DMS153 (cell line): ENCODE measurements at regions not wholly inside any gene's neighbourhood (a gene's known extent, or its start where the extent isn't known, plus 50 kb on each side); places are given as distances from the start of the nearest gene placed in this dataset.

ENCODE experiments used
- DNase-seq: peaks from one replicate; lab custom pipeline; 2025; lab: John Stamatoyannopoulos, UW

GRCh38 chr11:92837595-92837994 lies 131.9 kb upstream of the MTNR1B start:
- DNase-seq = peak; percentile 83

DNA sequence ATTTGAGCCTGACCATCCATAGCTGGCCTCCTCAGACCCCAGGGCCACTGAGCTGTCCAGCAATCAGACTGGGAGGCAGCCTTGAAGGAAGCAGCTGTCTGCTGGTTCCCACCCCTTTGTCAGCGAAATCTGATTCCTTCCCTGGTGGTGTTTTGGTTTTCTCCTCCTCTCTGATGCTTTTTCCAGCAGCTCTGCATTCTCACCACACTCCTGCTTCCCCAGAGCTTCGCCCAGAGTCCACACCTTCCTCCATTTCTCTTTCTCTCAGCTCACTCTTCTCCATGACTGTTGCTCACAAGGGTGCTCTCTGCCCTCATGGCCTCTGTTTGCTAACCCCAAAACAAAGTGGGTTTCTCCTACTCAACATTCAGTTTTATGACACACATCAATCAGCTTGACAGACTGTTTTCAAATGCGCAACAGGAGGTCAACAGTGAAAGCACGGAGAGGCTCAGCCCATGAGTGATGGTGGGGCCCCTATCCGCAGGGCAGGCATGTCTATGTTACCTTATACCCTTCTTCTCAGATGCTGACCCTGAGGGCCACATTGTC lies 130.6 kb upstream of the MTNR1B start:
- peak; percentile 98 for DNase-seq

GRCh38 chr11:92839450-92839849 lies 130.0 kb upstream of the MTNR1B start:
- peak; percentile 80 for DNase-seq

GRCh38 chr11:92841719-92842118 lies 127.7 kb upstream of the MTNR1B start:
- DNase-seq = no peak

DNA sequence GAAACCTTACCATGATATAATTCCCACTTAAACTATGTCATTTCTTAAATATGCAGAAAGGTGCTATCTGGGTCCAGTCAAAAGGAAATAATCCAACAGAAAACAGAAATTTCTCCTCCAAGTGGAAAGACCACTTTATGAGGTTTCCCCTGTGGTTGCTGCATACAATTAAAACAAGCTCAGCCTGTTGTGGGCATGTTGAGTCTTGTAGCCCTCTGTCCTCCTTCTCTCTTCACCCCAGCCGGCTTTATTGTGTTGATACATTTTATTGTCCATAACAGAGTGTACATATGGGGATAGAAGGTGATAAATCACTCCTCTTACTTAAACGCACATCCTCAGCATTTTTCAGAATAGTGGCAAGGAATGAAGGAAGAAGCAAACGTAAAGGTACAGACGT lies 126.0 kb upstream of the MTNR1B start:
- DNase-seq = peak; percentile 92

GRCh38 chr11:92844197-92844596 lies 125.3 kb upstream of the MTNR1B start:
- no peak for DNase-seq

DNA sequence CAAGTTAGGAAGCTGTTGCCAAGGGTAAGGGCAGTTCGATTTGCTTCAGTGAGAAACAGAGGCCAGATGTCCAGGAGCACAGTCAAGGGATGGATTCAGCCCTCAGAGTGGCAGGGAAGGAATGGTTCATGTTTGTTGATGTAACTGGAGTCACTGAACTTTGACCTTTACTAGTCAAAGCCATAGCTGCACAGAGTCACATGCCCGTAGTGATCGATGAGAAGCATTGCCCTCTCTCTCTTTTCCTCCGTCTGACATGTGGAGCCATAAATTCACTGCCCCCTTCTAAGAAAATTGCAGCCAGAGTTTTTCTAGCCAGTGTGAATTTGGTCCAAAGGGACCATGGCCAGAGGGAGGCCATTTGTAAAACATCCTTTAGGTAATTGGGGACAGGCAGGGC lies 124.1 kb upstream of the MTNR1B start:
- no peak for DNase-seq

DNA sequence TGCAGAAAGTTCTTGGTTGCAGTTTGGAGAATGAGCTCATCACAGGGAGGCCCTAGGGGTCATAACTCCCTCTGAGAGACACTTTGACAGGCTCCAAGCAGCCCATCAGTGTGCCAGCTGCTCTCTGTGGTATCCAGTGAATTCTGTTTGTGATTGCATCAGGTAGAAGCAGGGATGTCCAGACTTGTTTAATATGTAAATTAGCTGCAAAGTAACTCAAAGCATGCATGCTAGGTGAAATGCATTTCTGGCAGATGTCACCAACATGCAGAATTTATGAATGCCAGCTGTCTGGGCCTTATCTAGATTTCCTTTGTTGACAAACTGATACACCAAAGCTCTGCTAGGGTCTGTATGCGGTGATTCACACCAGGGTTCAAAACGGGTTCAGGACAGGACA lies 123.6 kb upstream of the MTNR1B start:
- DNase-seq = peak; percentile 23

GRCh38 chr11:92846491-92847125 lies 122.8 kb upstream of the MTNR1B start:
- no peak for DNase-seq

GRCh38 chr11:92848578-92848977 lies 120.9 kb upstream of the MTNR1B start:
- no peak for DNase-seq

- no peak for DNase-seq
These were observed 119.1 kb upstream of the MTNR1B start for GRCh38 chr11:92850296-92850826.

DNA sequence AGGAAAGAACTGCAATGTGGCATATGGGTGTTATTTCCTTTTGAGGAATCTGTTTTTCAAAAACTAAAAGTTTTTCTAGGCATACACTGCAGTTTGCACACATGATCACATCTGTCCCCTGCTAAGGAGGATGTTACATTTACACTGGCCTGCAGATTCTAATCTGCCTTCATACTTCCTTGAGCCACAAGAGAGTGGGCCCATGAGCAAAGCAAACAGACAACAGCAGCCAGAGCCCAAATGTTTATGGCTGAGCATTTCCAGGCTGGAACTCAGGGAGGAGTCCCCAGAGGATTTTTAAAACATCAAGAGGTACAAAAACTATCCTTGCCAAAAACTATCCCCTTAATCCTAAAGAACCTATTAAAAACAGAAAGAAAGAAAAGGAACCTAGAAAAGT lies 117.2 kb upstream of the MTNR1B start:
- no peak for DNase-seq

DNA sequence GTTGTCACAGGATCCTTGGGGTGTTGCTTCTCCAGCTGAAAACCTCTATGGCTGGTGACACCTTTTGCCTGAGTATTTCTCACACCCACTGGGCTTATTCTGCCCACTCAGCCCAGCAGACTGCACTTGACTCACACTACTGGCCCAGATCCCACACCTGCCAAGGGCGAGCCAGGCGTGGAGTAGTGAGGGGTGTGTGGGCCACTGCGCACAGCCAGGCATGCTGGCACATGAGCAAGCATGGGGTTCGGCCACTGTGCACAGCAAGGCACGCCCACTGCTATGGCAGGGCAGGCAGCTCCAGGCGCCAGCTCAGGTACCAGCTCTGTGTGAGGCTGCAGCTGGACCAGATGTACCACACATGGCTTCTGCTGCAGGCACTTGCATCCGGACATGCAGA lies 116.5 kb upstream of the MTNR1B start:
- DNase-seq = peak; percentile 50

GRCh38 chr11:92854162-92854561 lies 115.3 kb upstream of the MTNR1B start:
- no peak for DNase-seq

GRCh38 chr11:92854952-92855351 lies 114.5 kb upstream of the MTNR1B start:
- no peak for DNase-seq

DNA sequence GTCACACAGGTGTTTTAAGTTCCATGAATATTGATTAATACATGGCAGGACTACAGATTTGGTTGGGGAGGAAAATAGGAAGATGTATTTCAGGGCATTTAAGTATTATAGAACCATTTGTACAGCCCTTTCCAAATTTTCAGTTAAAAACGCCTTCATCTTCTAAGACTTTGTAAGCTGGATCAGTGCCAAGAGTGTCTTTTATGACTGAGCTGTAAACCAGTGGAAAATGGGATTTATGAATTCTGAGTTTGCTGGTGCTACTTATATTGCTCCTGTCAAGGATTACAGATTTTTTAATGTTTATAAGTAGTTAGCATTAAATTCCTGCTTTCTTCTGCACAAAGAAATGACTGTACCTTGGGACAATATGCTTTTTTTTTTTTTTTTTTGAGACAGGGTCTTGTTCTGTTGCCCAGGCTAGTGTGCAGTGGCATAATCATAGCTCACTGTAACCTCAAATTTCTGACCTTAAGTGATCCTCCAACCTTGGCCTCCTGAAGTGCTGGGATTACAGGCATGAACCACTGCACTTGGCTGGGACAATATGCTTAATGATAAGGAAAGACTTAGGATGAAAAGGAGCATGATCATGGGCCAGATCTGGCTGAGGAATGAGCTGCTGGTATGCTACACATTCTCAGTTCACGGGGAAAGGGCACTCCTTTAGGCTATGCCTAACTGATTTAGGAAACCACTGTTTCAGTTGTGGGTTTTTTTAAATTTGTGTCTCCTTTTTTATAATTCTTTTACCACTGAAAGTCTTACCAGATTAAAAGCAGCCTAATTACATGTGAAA lies 113.6 kb upstream of the MTNR1B start:
- no peak for DNase-seq

DNA sequence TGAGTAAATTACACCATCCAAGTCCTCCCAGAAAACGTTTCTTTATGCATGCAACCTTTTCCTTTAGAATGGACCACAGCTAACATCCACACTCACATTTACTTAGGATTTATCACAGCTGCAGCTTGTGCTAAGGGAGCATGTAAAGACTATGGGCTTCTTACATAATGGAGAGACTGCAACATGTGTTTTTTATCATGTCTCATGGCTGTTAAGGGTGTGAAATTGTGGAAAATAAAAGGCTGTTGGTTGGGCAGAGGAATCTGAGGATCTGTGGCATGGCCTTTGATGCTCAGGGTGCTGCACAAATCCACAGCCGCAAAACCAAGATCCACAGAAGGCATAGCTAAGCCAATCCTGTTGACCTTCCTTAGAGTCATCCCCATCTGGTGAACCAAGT lies 112.0 kb upstream of the MTNR1B start:
- no peak for DNase-seq

DNA sequence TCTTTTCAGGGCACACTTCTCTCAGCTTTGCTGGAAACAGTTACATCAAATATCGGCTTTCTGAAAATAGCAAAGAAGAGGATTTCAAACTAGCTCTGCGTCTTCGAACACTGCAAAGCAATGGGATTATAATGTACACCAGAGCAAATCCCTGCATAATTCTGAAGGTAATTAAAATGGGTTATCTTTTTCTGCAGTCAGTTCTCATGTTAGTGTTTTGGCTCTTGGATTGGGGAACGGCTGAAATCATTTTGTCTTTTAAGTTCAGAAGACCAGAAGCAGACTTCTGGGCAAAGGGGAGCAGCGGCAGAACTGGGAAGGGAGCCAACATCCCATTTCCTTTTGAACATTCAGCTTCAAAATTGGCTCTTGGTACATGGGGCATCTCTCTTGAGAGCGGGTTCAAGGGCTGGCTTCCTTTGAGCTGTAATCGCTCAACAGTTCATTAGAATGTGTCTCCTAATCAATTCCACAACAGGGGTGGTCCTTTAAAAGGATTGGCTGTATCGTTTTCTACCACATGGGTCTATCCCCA lies 110.2 kb upstream of the MTNR1B start:
- DNase-seq = peak; percentile 23

DNA sequence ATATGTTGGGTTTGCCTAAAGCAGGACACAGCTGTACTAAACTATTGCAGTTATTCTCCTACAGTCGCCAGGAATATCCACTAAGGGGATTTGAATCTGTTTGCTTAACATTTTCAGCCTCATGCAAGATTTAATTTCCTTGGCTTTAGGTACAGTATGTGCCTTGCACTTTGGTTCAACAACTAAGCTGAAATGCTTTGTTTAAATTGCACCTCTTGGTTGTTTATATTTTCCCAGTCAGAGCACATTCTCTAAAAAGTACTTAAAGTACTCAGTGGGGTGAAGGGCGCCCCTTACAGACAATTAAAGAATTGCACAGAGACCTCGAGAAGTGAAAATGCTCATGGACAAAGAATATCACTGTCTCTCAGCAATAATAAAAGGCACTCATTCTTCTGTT lies 107.8 kb upstream of the MTNR1B start:
- DNase-seq = no peak

DNA sequence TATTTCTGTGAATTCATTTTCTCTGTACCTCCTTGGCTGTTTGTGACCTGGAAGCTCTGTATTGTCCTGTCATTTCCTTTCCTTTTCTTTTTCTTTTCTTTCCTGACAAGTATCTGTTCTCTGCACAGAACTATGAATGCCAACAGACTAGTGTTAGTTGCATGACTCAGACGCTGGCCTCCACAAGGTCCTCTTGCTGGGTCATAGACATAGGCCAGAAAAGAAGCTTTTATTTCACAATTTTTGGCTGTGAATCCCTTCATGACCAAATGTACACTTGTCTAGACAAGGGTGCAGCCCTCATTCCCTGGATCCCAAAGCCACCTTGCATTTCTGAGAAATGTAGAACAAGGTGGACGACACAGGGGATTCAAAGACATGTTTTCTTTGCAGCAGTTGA lies 104.1 kb upstream of the MTNR1B start:
- DNase-seq = no peak

- DNase-seq = no peak
These were observed 102.7 kb upstream of the MTNR1B start for GRCh38 chr11:92866679-92867282.

DNA sequence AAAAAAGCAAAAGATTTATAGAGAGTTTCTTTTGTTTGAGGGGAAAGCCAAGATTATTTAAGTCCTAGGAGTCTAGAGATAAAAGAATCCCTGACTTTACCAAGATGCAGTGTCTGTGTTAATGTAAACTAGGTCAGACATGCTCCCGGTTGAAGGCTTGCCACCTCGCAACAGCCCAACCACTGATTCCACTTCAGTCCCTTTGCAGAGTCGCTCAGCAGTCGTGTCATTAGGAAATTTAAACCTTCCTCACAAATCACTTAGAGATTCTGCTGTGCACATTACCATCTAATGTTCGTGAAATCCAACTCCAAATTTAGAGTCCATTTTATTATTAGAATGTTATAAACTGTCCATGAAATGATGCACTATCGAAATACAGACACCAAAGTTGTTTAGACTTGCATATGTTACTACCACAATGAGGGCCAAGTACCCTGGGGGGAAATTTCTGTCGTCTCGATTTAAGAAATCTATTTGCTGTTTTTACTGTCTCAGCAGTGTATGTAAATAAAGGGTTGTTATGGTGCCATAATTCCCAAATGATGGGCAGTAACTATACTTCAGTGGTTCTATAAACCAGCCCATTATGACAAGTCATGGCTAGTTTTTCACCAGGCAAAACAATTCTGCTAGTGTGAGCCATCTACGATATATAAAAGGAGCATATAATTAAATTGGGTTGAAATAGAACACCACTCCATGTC lies 101.4 kb upstream of the MTNR1B start:
- DNase-seq = peak; percentile 97
